ENCODE measurements at regions not wholly inside any gene's neighbourhood (a gene's known extent, or its start where the extent isn't known, plus 50 kb on each side); places are given as distances from the start of the nearest gene placed in this dataset.

DNA sequence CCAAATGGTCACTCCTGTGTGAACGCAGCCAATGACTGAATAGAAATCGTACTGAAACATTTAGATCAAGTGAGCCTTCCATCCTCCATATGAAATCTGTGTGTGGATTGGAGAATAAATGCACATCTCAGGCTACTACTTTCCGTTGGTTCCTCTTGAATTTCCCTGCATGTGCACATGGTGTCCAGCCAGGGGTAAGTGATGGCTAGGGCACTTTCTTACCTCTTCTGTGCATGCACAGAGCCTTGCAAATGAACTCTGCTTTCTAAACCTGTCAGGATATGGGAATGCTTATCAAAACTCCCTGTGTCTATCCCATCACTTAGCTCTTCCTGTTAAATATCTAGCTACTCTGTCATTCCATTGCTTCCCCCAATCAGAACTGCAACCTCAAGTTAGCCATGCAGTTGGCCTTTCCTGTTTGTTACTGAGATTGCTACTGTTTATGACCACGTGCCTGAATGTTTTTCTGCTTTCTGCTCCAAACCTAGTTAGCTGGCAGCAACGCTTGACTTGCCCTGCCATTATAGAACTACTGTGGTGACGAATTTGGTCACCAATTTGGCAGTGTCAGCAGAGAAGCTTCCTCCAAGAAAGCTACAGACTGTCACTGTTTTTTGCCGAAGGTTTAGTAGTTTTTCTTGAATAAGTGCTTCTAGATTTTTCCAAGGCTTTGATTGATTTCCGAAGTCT lies 661.6 kb downstream of the LRRC70 start:
- Mint-ChIP-seq H3K27me3 (ENCODE audit: unreplicated experiment) (peaks cover under 1% of the 10 kb centered on the region), H3K4me3 (ENCODE audit: unreplicated experiment) (no peak overlapping the region), H3K9me3 (ENCODE audit: unreplicated experiment) (no peaks in the 10 kb centered on the region), H3K36me3 (ENCODE audit: low read depth, unreplicated experiment) (no peaks in the 10 kb centered on the region), H3K27ac (ENCODE audit: unreplicated experiment) (no peak overlapping the region), H3K4me1 (ENCODE audit: unreplicated experiment) (peaks cover 6% of the 10 kb centered on the region)
- TF ChIP-seq, protein P1, sequence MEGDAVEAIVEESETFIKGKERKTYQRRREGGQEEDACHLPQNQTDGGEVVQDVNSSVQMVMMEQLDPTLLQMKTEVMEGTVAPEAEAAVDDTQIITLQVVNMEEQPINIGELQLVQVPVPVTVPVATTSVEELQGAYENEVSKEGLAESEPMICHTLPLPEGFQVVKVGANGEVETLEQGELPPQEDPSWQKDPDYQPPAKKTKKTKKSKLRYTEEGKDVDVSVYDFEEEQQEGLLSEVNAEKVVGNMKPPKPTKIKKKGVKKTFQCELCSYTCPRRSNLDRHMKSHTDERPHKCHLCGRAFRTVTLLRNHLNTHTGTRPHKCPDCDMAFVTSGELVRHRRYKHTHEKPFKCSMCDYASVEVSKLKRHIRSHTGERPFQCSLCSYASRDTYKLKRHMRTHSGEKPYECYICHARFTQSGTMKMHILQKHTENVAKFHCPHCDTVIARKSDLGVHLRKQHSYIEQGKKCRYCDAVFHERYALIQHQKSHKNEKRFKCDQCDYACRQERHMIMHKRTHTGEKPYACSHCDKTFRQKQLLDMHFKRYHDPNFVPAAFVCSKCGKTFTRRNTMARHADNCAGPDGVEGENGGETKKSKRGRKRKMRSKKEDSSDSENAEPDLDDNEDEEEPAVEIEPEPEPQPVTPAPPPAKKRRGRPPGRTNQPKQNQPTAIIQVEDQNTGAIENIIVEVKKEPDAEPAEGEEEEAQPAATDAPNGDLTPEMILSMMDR (IDR thresholded peaks at IDR 0.05; ENCODE audit: unreplicated experiment): no peak
- DNase-seq (ENCODE audit: low spot score): no peak

DNA sequence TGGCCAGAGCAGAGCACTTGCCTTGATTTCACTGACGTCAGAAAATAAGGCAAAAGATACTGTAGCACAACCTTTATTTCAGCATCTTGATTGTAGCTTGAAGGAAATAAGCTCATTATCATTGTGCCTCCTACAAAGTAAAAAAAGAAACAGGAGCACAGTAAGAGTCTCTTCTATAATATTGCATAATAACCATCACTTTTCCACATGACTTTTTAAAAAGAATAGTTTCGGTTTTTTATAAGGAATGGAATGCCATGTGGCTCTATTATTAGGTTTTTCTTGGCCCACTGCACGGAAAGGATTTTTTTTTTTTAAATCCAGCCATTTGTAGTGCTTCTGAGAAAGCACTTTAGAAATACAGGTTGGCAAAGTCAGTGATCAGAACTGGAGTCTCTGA lies 655.3 kb downstream of the LRRC70 start:
- Mint-ChIP-seq H3K27me3 (ENCODE audit: unreplicated experiment) (peaks cover 1% of the 10 kb centered on the region), H3K27ac (ENCODE audit: unreplicated experiment) (no peak overlapping the region), H3K4me3 (ENCODE audit: unreplicated experiment) (no peak overlapping the region), H3K9me3 (ENCODE audit: unreplicated experiment) (no peaks in the 10 kb centered on the region), H3K36me3 (ENCODE audit: low read depth, unreplicated experiment) (no peaks in the 10 kb centered on the region), H3K4me1 (ENCODE audit: unreplicated experiment) (no peaks in the 10 kb centered on the region)
- DNase-seq (ENCODE audit: low spot score): no peak
- TF ChIP-seq, protein P1 (IDR thresholded peaks at IDR 0.05; ENCODE audit: unreplicated experiment): no peak

DNA sequence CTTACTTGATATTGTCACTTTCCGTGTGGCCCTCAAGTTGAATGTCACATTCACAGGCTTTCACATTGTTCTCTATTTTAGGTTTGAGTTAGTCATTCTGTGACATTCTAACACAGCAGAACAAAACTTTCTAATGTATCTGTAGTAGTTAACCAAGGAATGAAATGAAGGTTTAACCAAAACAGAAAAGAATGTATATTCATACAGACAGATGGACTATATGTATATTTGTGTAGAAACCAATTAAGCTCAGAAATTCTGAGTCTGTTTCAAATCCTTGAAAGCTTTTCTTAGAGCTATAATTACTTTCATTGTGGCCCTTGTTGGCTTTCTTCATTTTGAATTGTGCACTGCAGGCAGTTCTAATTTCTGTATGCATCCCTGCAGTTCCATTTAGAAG lies 654.7 kb downstream of the LRRC70 start:
- H3K4me1 Mint-ChIP-seq (ENCODE audit: unreplicated experiment): no peaks in the 10 kb centered on the region
- no peak for DNase-seq (ENCODE audit: low spot score)
- no peaks in the 10 kb centered on the region for H3K36me3 Mint-ChIP-seq (ENCODE audit: low read depth, unreplicated experiment)
- H3K27me3 Mint-ChIP-seq (ENCODE audit: unreplicated experiment): peaks cover 1% of the 10 kb centered on the region
- H3K4me3 Mint-ChIP-seq (ENCODE audit: unreplicated experiment): no peak overlapping the region
- TF ChIP-seq, protein P1 (IDR thresholded peaks at IDR 0.05; ENCODE audit: unreplicated experiment): no peak
- no peaks in the 10 kb centered on the region for H3K9me3 Mint-ChIP-seq (ENCODE audit: unreplicated experiment)
- H3K27ac Mint-ChIP-seq (ENCODE audit: unreplicated experiment): no peak overlapping the region

DNA sequence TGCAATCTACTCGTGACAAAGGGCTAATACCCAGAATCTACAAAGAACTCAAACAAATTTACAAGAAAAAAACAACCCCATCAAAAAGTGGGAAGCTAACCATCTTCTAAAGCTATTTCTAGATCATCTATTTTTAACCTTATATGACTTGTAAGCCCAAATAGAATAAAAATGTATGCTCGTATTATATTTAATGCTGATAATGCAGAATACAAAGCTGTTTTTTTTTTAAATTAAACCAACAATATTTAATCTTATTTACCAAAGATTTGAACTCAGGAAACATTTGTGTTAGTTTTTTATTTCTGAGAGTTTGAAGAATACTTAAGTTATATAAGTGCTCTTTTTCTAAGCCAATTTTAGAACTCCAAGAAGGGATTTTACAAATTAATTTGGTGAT lies 652.1 kb downstream of the LRRC70 start:
- H3K27me3 Mint-ChIP-seq (ENCODE audit: unreplicated experiment): peaks cover 1% of the 10 kb centered on the region
- no peak for DNase-seq (ENCODE audit: low spot score)
- H3K4me1 Mint-ChIP-seq (ENCODE audit: unreplicated experiment): no peaks in the 10 kb centered on the region
- H3K9me3 Mint-ChIP-seq (ENCODE audit: unreplicated experiment): no peaks in the 10 kb centered on the region
- H3K36me3 Mint-ChIP-seq (ENCODE audit: low read depth, unreplicated experiment): no peaks in the 10 kb centered on the region
- no peak overlapping the region for H3K27ac Mint-ChIP-seq (ENCODE audit: unreplicated experiment)
- TF ChIP-seq, protein P1 (IDR thresholded peaks at IDR 0.05; ENCODE audit: unreplicated experiment): no peak
- no peak overlapping the region for H3K4me3 Mint-ChIP-seq (ENCODE audit: unreplicated experiment)

DNA sequence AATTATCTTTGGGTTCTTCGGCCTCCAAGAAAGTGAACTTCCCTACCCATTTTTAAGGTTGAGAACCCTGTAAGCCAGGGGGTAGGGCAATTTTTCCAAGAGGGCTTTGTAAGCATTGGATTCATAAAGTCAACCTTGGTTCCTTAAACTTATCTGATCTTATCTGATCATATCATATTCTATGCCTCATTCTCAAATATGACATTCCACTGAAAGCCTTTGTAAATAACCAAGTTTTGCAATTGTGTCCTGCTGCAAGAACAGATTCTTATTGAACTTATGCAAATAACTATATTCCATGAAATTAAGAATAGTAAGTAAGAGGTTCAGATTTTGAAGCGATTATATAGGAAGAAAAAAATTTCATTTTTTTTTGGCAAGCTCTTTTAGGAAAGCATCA lies 649.5 kb downstream of the LRRC70 start:
- no peak overlapping the region for H3K4me3 Mint-ChIP-seq (ENCODE audit: unreplicated experiment)
- H3K27ac Mint-ChIP-seq (ENCODE audit: unreplicated experiment): no peak overlapping the region
- H3K27me3 Mint-ChIP-seq (ENCODE audit: unreplicated experiment): no peaks in the 10 kb centered on the region
- H3K4me1 Mint-ChIP-seq (ENCODE audit: unreplicated experiment): no peaks in the 10 kb centered on the region
- no peak for DNase-seq (ENCODE audit: low spot score)
- TF ChIP-seq, protein P1 (IDR thresholded peaks at IDR 0.05; ENCODE audit: unreplicated experiment): no peak
- H3K36me3 Mint-ChIP-seq (ENCODE audit: low read depth, unreplicated experiment): no peaks in the 10 kb centered on the region
- H3K9me3 Mint-ChIP-seq (ENCODE audit: unreplicated experiment): no peaks in the 10 kb centered on the region
